Progenitor cell of endocrine pancreas (in vitro differentiated cells): ENCODE measurements at regions not wholly inside any gene's neighbourhood (a gene's known extent, or its start where the extent isn't known, plus 50 kb on each side); places are given as distances from the start of the nearest gene placed in this dataset.
A peak's percentile ranks its signal among the peaks of the same experiment; 100 is the strongest.

Experiments
- DNase-seq: peaks from one replicate; pipeline ENCODE4 v3.0.0; 2021; ENCODE audit warnings: low spot score; ENCODE audit not compliant: unreplicated experiment
- H3K27ac Mint-ChIP-seq: 2 replicates; pipeline ENCODE4 v1.8.0; 2021; ENCODE audit warnings: mild to moderate bottlenecking, moderate library complexity, mixed read lengths
- H3K27me3 Mint-ChIP-seq: 2 replicates; pipeline ENCODE4 v1.8.0; 2021; ENCODE audit warnings: mixed read lengths
- H3K36me3 Mint-ChIP-seq: 2 replicates; pipeline ENCODE4 v1.8.0; 2022; ENCODE audit warnings: mixed read lengths; ENCODE audit not compliant: insufficient read depth
- H3K4me1 Mint-ChIP-seq: 2 replicates; pipeline ENCODE4 v1.8.0; 2021; ENCODE audit warnings: low read depth, mixed read lengths
- H3K4me3 Mint-ChIP-seq: 2 replicates; pipeline ENCODE4 v1.8.0; 2021; ENCODE audit warnings: low read depth, mild to moderate bottlenecking, moderate library complexity, mixed read lengths
- H3K9me3 Mint-ChIP-seq: 2 replicates; pipeline ENCODE4 v1.8.0; 2021; ENCODE audit warnings: low read depth, mixed read lengths
- CTCF ChIP-seq: fragments of 200-600 bp; sonication (generic); IDR thresholded peaks from one replicate; pipeline ENCODE4 v1.5.0; 2021; ENCODE audit warnings: antibody characterized with exemption, mild to moderate bottlenecking; ENCODE audit not compliant: unreplicated experiment

- no peak overlapping the region for H3K4me3 Mint-ChIP-seq
- no peak overlapping the region for H3K27ac Mint-ChIP-seq
- H3K27me3 Mint-ChIP-seq, result no peaks in the 10 kb centered on the region
- peaks cover 2% of the 10 kb centered on the region for H3K4me1 Mint-ChIP-seq
- no peak for DNase-seq
- TF ChIP-seq CTCF, result peak; percentile 77
- H3K9me3 Mint-ChIP-seq, result peaks cover 4% of the 10 kb centered on the region
- H3K36me3 Mint-ChIP-seq, result no peaks in the 10 kb centered on the region
These were observed 128.0 kb downstream of the ADAMTS1 start for GRCh38 chr21:26717146-26717739.

DNA sequence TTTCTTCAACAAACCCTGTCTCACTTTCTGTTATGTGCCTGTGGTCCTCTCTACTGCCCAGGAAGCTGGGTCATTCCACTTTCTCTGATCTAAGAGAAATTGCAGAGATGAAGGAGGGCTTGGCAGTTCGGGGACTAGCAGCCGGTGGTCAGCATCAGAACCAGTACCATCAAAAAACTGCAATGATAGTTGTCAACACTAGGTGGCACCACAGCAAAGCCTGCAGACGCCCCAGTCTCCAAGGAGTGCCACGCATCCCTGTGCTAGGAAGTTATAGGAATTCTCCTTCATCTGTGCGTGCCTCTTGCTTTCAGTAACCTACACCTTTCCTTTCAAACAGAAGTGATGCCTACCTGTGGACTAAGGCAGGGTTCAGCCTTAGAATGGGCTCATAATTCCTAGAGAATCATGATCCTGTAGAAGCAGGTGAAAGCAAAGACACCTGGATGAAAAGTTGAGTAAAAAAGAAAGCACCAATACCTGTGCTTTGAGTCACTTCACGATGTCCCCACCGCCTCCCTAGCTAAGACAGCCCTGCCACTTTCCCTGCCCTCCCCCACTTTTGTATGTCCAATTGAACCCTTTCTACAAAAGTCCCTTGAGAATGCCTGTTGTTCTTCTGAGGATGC, 129.2 kb downstream of the ADAMTS1 start:
- Mint-ChIP-seq H3K27ac (no peak overlapping the region), H3K36me3 (no peaks in the 10 kb centered on the region), H3K27me3 (no peaks in the 10 kb centered on the region), H3K9me3 (peaks cover 4% of the 10 kb centered on the region), H3K4me3 (no peak overlapping the region), H3K4me1 (peaks cover 2% of the 10 kb centered on the region)
- TF ChIP-seq CTCF, result peak; percentile 79
- peak; percentile 30 for DNase-seq

DNA sequence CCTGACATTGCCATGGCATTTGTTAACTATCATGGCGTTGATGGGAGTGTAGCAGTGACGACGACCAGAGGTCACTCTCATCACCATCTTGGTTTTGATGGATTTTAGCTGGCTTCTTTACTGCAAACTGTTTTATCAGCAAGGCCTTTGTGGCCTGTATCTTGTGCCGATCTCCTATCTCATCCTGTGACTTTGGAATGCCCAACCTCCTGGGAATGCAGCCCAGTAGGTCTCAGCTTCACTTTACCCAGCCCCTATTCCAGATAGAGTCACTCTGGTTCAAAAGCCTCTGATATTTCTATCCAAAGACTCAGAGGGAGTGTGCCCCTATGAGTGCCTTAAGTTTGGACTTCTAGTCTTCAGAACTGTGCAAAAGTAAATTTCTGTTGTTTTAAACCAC, 130.1 kb downstream of the ADAMTS1 start:
- H3K4me3 Mint-ChIP-seq, result no peak overlapping the region
- TF ChIP-seq CTCF, result no peak
- no peaks in the 10 kb centered on the region for H3K27me3 Mint-ChIP-seq
- H3K27ac Mint-ChIP-seq, result no peak overlapping the region
- peaks cover 4% of the 10 kb centered on the region for H3K9me3 Mint-ChIP-seq
- peaks cover 5% of the 10 kb centered on the region for H3K4me1 Mint-ChIP-seq
- DNase-seq, result no peak
- no peaks in the 10 kb centered on the region for H3K36me3 Mint-ChIP-seq

- H3K27ac Mint-ChIP-seq, result no peak overlapping the region
- peaks cover 4% of the 10 kb centered on the region for H3K9me3 Mint-ChIP-seq
- H3K36me3 Mint-ChIP-seq, result no peaks in the 10 kb centered on the region
- TF ChIP-seq CTCF, result no peak
- peaks cover 3% of the 10 kb centered on the region for H3K4me1 Mint-ChIP-seq
- no peak overlapping the region for H3K4me3 Mint-ChIP-seq
- no peak for DNase-seq
- H3K27me3 Mint-ChIP-seq, result no peaks in the 10 kb centered on the region
These were observed 135.1 kb downstream of the ADAMTS1 start for GRCh38 chr21:26710155-26710554.

DNA sequence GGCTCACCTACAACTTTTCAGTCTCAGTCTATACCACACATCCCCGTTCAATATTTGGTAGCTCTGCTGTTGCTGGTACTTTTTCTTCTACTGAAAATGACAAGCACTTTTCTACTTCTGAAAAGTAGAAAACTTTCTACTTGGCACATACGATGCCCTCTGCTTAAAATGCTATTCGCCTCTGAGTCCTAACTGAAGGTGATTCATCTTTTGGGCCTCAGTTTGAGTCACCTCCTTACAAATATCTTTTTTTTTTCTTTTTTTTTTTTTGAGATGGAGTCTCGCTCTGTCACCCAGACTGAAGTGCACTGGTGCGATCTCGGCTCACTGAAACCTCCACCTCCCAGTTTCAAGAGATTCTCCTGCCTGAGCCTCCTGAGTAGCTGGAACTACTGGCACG, 136.0 kb upstream of the CYYR1 start:
- Mint-ChIP-seq H3K27ac (no peak overlapping the region), H3K36me3 (no peaks in the 10 kb centered on the region), H3K4me1 (peaks cover 3% of the 10 kb centered on the region), H3K9me3 (no peaks in the 10 kb centered on the region), H3K4me3 (no peak overlapping the region), H3K27me3 (no peaks in the 10 kb centered on the region)
- DNase-seq, result no peak
- no peak for TF ChIP-seq CTCF
